Small intestine (tissue), 7 donors: ENCODE measurements at regions not wholly inside any gene's neighbourhood (a gene's known extent, or its start where the extent isn't known, plus 50 kb on each side); places are given as distances from the start of the nearest gene placed in this dataset.

Source experiments
- DNase-seq, 2 donors: peaks; one replicate each; pipeline versions ENCODE4 v3.0.0 to v3.0.0-alpha.2; 2013
- FAIRE-seq: peaks from 2 replicates; lab custom pipeline; 2012; peaks lifted over from hg19 to GRCh38; lab: Jason Lieb, UNC
- H3K27ac ChIP-seq, 3 donors: one replicate each; pipeline ENCODE4 v1.5.1; 2013; ENCODE audit warnings: low read length in 2 of 3, mild to moderate bottlenecking in 2 of 3, control low read depth in 1 of 3, inconsistent platforms in 1 of 3, low read depth in 1 of 3, moderate library complexity in 1 of 3
- H3K27me3 ChIP-seq, 3 donors: one replicate each; pipeline ENCODE4 v1.6.1; 2013; ENCODE audit warnings: low read length in 3 of 3, inconsistent platforms in 1 of 3; ENCODE audit not compliant: control insufficient read depth in 3 of 3, insufficient read depth in 3 of 3
- H3K36me3 ChIP-seq, 3 donors: one replicate each; pipeline ENCODE4 v1.6.1; 2013; ENCODE audit warnings: low read length in 3 of 3, inconsistent platforms in 1 of 3, low read depth in 1 of 3, mild to moderate bottlenecking in 1 of 3, moderate library complexity in 1 of 3; ENCODE audit not compliant: control insufficient read depth in 3 of 3, insufficient read depth in 2 of 3
- H3K4me1 ChIP-seq, 3 donors: one replicate each; pipeline ENCODE4 v1.6.1; 2013; ENCODE audit warnings: low read length in 2 of 3, inconsistent platforms in 1 of 3, low read depth in 1 of 3, mild to moderate bottlenecking in 1 of 3, moderate library complexity in 1 of 3; ENCODE audit not compliant: control insufficient read depth in 3 of 3, insufficient read depth in 2 of 3
- H3K4me3 ChIP-seq, 3 donors: one replicate each; pipeline ENCODE4 v1.5.1; 2013; ENCODE audit warnings: low read length in 3 of 3, control low read depth in 1 of 3, inconsistent platforms in 1 of 3, low read depth in 1 of 3, mild to moderate bottlenecking in 1 of 3, moderate library complexity in 1 of 3
- H3K9me3 ChIP-seq, 2 donors: one replicate each; pipeline ENCODE4 v1.6.1; 2013; ENCODE audit warnings: low read depth in 1 of 2, low read length in 1 of 2; ENCODE audit not compliant: control insufficient read depth in 2 of 2, insufficient read depth in 1 of 2
- WGBS, 3 donors: extraction: QIAGEN DNeasy Blood & Tissue Kit; methylation state at CpG; one replicate each; pipeline ENCODE4 v1.1.7; 2013; 5-methylcytosine and 5-hydroxymethylcytosine counted together
- donor health status: healthy with polysubstance abuse.
- donor health status: control.
- donor health status: control.
- donor health status: Bipolar disorder and iron deficiency.
- donor health status: healthy.

- DNase-seq = peak in 1 of 2 donors; percentile 49
Observed at GRCh38 chr10:29130190-29130673, 158.6 kb upstream of the LYZL1 start.

GRCh38 chr10:29131952-29132547 lies 156.8 kb upstream of the LYZL1 start:
- no peaks in the 10 kb centered on the region for H3K36me3 ChIP-seq
- H3K4me3 ChIP-seq = no peak overlapping the region
- DNase-seq (no peak), FAIRE-seq (no peak)
- H3K27ac ChIP-seq = no peak overlapping the region
- no peaks in the 10 kb centered on the region for H3K9me3 ChIP-seq
- no peaks in the 10 kb centered on the region for H3K27me3 ChIP-seq
- 71 to 86% (median 71%) methylated on average over 12 of the region's 12 CpGs for WGBS, 3 donors
- H3K4me1 ChIP-seq = no peaks in the 10 kb centered on the region

More at GRCh38 chr10:29130190-29130673, 158.6 kb upstream of the LYZL1 start:
- Histone ChIP-seq H3K27me3 (no peaks in the 10 kb centered on the region), H3K4me3 (no peak overlapping the region), H3K27ac (no peak overlapping the region), H3K4me1 (no peaks in the 10 kb centered on the region), H3K9me3 (no peaks in the 10 kb centered on the region), H3K36me3 (no peaks in the 10 kb centered on the region)
- WGBS, 3 donors = 7 to 33% (median 13%) methylated on average over 1 of the region's 1 CpG
- no peak for FAIRE-seq

- WGBS, 3 donors = 66 to 73% (median 66%) methylated on average over 11 of the region's 11 CpGs
- no peaks in the 10 kb centered on the region for H3K4me1 ChIP-seq
- H3K36me3 ChIP-seq = no peaks in the 10 kb centered on the region
- no peak for DNase-seq
- no peaks in the 10 kb centered on the region for H3K9me3 ChIP-seq
- FAIRE-seq = no peak
- H3K27me3 ChIP-seq = no peaks in the 10 kb centered on the region
- no peak overlapping the region for H3K4me3 ChIP-seq
- no peak overlapping the region for H3K27ac ChIP-seq
Observed at GRCh38 chr10:29132551-29133111, 156.2 kb upstream of the LYZL1 start.

- 70 to 85% (median 71%) methylated on average over 3 of the region's 3 CpGs for WGBS, 3 donors
- Histone ChIP-seq H3K9me3 (no peaks in the 10 kb centered on the region), H3K27me3 (no peaks in the 10 kb centered on the region), H3K27ac (no peak overlapping the region), H3K4me3 (no peak overlapping the region), H3K4me1 (no peaks in the 10 kb centered on the region), H3K36me3 (no peaks in the 10 kb centered on the region)
- no peak for DNase-seq
- no peak for FAIRE-seq
Observed at GRCh38 chr10:29135337-29135736, 153.5 kb upstream of the LYZL1 start.

GRCh38 chr10:29136411-29136810 lies 152.5 kb upstream of the LYZL1 start:
- no peaks in the 10 kb centered on the region for H3K27me3 ChIP-seq
- no peaks in the 10 kb centered on the region for H3K9me3 ChIP-seq
- DNase-seq (no peak), FAIRE-seq (no peak)
- H3K4me1 ChIP-seq = no peaks in the 10 kb centered on the region
- H3K27ac ChIP-seq = no peak overlapping the region
- no peak overlapping the region for H3K4me3 ChIP-seq
- H3K36me3 ChIP-seq = no peaks in the 10 kb centered on the region
- WGBS, 3 donors = 85 to 88% (median 86%) methylated on average over 3 of the region's 3 CpGs

GRCh38 chr10:29140151-29140550 lies 148.7 kb upstream of the LYZL1 start:
- 58 to 71% (median 64%) methylated on average over 1 of the region's 1 CpG for WGBS, 3 donors
- FAIRE-seq (no peak), DNase-seq (no peak)
- no peak overlapping the region for H3K4me3 ChIP-seq
- no peaks in the 10 kb centered on the region for H3K36me3 ChIP-seq
- no peaks in the 10 kb centered on the region for H3K9me3 ChIP-seq
- H3K4me1 ChIP-seq = no peaks in the 10 kb centered on the region
- no peaks in the 10 kb centered on the region for H3K27me3 ChIP-seq
- no peak overlapping the region for H3K27ac ChIP-seq

- WGBS, 3 donors = 71 to 79% (median 79%) methylated on average over 2 of the region's 2 CpGs
- H3K27me3 ChIP-seq = no peaks in the 10 kb centered on the region
- DNase-seq (no peak), FAIRE-seq (no peak)
- H3K27ac ChIP-seq = no peak overlapping the region
- no peaks in the 10 kb centered on the region for H3K36me3 ChIP-seq
- no peaks in the 10 kb centered on the region for H3K9me3 ChIP-seq
- no peaks in the 10 kb centered on the region for H3K4me1 ChIP-seq
- H3K4me3 ChIP-seq = no peak overlapping the region
Observed at GRCh38 chr10:29140991-29141390, 147.9 kb upstream of the LYZL1 start.

- no peaks in the 10 kb centered on the region for H3K36me3 ChIP-seq
- no peaks in the 10 kb centered on the region for H3K9me3 ChIP-seq
- H3K4me3 ChIP-seq = no peak overlapping the region
- H3K27me3 ChIP-seq = no peaks in the 10 kb centered on the region
- no peak overlapping the region for H3K27ac ChIP-seq
- no peaks in the 10 kb centered on the region for H3K4me1 ChIP-seq
- FAIRE-seq (no peak), DNase-seq (no peak)
Observed at GRCh38 chr10:29141761-29142160, 147.1 kb upstream of the LYZL1 start.
